ENCODE measurements at regions not wholly inside any gene's neighbourhood (a gene's known extent, or its start where the extent isn't known, plus 50 kb on each side); places are given as distances from the start of the nearest gene placed in this dataset.
"Not testable (repeated sequence)": the region's sequence is repeated elsewhere in the genome, so short reads cannot be mapped to it uniquely, and the experiment has no call there.

- no peak for TF ChIP-seq MYNN (IDR thresholded peaks at IDR 0.05)
- TF ChIP-seq MYNN (CRISPR knock-in tag; IDR thresholded peaks at IDR 0.05): no peak
These were observed 1279.1 kb upstream of the CITED2 start (continued) for GRCh38 chr6:140653506-140653905.

- H3K4me3 ChIP-seq; ATAC-seq; H3K9ac ChIP-seq (ENCODE audit: insufficient read depth in 1 of 2, low read depth in 2 of 2, low read length in 2 of 2); H3K9me1 ChIP-seq (ENCODE audit: control insufficient read depth, insufficient read depth, low read length); H3K36me3 ChIP-seq (ENCODE audit: control insufficient read depth, insufficient read depth, low read length); DNase-seq (ENCODE audit: extremely low read depth in 1 of 4, low spot score in 3 of 4); H3K79me2 ChIP-seq (ENCODE audit: control insufficient read depth, insufficient read depth, low read length); intact Hi-C loops (cut with micrococcal nuclease); FAIRE-seq; H3K4me1 ChIP-seq (replicated peaks in 1 of 2; ENCODE audit: control insufficient read depth in 2 of 2, insufficient read depth in 2 of 2, low read length in 2 of 2); in situ Hi-C loops (cut with MboI); H3K27me3 ChIP-seq (ENCODE audit: control insufficient read depth in 2 of 2, insufficient read depth in 2 of 2, low read length in 2 of 2); H2AFZ ChIP-seq (ENCODE audit: low read depth, low read length); H3K4me2 ChIP-seq (ENCODE audit: insufficient read depth, low read length); H3K27ac ChIP-seq (ENCODE audit: extremely low read depth, low read depth, low read length); POLR2A ChIA-PET; H3K9me3 ChIP-seq (replicated peaks; ENCODE audit: control insufficient read depth, insufficient read depth, low read depth, low read length); CTCF ChIA-PET (ENCODE audit: low intra/inter-chr PET ratio); BruUV-seq (replicated peaks); H4K20me1 ChIP-seq (replicated peaks; ENCODE audit: control insufficient read depth, insufficient read depth, low read length): not testable (repeated sequence)
- WGBS (ENCODE audit: insufficient coverage, low coverage, missing lambda C conversion rate): 2% methylated on average over 3 of the region's 3 CpGs
These were observed 1275.1 kb upstream of the CITED2 start for GRCh38 chr6:140649502-140649901.

- DNase-seq (ENCODE audit: extremely low read depth in 1 of 4, low spot score in 3 of 4); H3K4me3 ChIP-seq; H3K79me2 ChIP-seq (ENCODE audit: control insufficient read depth, insufficient read depth, low read length); H4K20me1 ChIP-seq (replicated peaks; ENCODE audit: control insufficient read depth, insufficient read depth, low read length); POLR2A ChIA-PET; H2AFZ ChIP-seq (ENCODE audit: low read depth, low read length); FAIRE-seq; H3K36me3 ChIP-seq (ENCODE audit: control insufficient read depth, insufficient read depth, low read length); H3K9me1 ChIP-seq (ENCODE audit: control insufficient read depth, insufficient read depth, low read length); H3K9ac ChIP-seq (ENCODE audit: insufficient read depth in 1 of 2, low read depth in 2 of 2, low read length in 2 of 2); H3K9me3 ChIP-seq (replicated peaks; ENCODE audit: control insufficient read depth, insufficient read depth, low read depth, low read length); BruUV-seq (replicated peaks); H3K27me3 ChIP-seq (ENCODE audit: control insufficient read depth in 2 of 2, insufficient read depth in 2 of 2, low read length in 2 of 2); in situ Hi-C loops (cut with MboI); H3K4me2 ChIP-seq (ENCODE audit: insufficient read depth, low read length); CTCF ChIA-PET (ENCODE audit: low intra/inter-chr PET ratio); ATAC-seq; H3K27ac ChIP-seq (ENCODE audit: extremely low read depth, low read depth, low read length); intact Hi-C loops (cut with micrococcal nuclease); H3K4me1 ChIP-seq (replicated peaks in 1 of 2; ENCODE audit: control insufficient read depth in 2 of 2, insufficient read depth in 2 of 2, low read length in 2 of 2): not testable (repeated sequence)
These were observed 1272.9 kb upstream of the CITED2 start for GRCh38 chr6:140647322-140647721.

Data from K562 (cell line).